ENCODE measurements at regions not wholly inside any gene's neighbourhood (a gene's known extent, or its start where the extent isn't known, plus 50 kb on each side); places are given as distances from the start of the nearest gene placed in this dataset.

- DNase-seq (no peak), ATAC-seq (no peak)
- H3K36me3 ChIP-seq, result no peaks in the 10 kb centered on the region
- intact Hi-C loops (cut with DNase I), result no loop called here
- no peaks in the 10 kb centered on the region for H3K9me3 ChIP-seq
- no peak overlapping the region for H3K4me3 ChIP-seq
- H3K4me1 ChIP-seq, result no peaks in the 10 kb centered on the region
- no peak for TF ChIP-seq CTCF (IDR thresholded peaks at IDR 0.05)
- H3K27me3 ChIP-seq, result no peaks in the 10 kb centered on the region
- H3K27ac ChIP-seq, result no peak overlapping the region
Observed at GRCh38 chr5:98721231-98721928, 52.1 kb upstream of the RGMB start.

- no peaks in the 10 kb centered on the region for H3K4me1 ChIP-seq
- no peak overlapping the region for H3K27ac ChIP-seq
- H3K4me3 ChIP-seq, result no peak overlapping the region
- no peak for ATAC-seq
- intact Hi-C loops (cut with DNase I), result no loop called here
- no peak for DNase-seq
- TF ChIP-seq CTCF (IDR thresholded peaks at IDR 0.05), result no peak
- no peaks in the 10 kb centered on the region for H3K27me3 ChIP-seq
- no peaks in the 10 kb centered on the region for H3K36me3 ChIP-seq
- H3K9me3 ChIP-seq, result no peaks in the 10 kb centered on the region
Observed at GRCh38 chr5:98722188-98722587, 51.3 kb upstream of the RGMB start.

- Histone ChIP-seq H3K9me3 (no peaks in the 10 kb centered on the region), H3K4me1 (no peaks in the 10 kb centered on the region), H3K27me3 (no peaks in the 10 kb centered on the region), H3K27ac (no peak overlapping the region), H3K36me3 (no peaks in the 10 kb centered on the region), H3K4me3 (no peak overlapping the region)
- ATAC-seq, result no peak
- intact Hi-C loops (cut with DNase I), result no loop called here
- DNase-seq, result no peak
- no peak for TF ChIP-seq CTCF (IDR thresholded peaks at IDR 0.05)
Observed at GRCh38 chr5:98723061-98723460, 50.4 kb upstream of the RGMB start.

Data from upper lobe of right lung (tissue), 1 donor.